Panc1 (cell line): ENCODE measurements at regions not wholly inside any gene's neighbourhood (a gene's known extent, or its start where the extent isn't known, plus 50 kb on each side); places are given as distances from the start of the nearest gene placed in this dataset.

Experiments used
- ATAC-seq: fragments of 200-7000 bp; cut with Tn5 transposase; 2 replicates; pipeline ENCODE4 v1.9.1; 2020; ENCODE audit warnings: mild to moderate bottlenecking, moderate library complexity
- BruUV-seq: library from RNA; stranded (reverse); fragments of 400-500 nt; replicated peaks from 2 replicates; lab custom pipeline; 2021; lab: Mats Ljungman, UMichigan
- CTCF ChIA-PET: fragments of 300-600 bp; sonication (Branson Sonifier 250); formaldehyde crosslinking; loops from one replicate; lab custom pipeline; 2022; ENCODE audit warnings: antibody characterized with exemption; lab: Charles Lee
- POLR2A ChIA-PET: fragments of 300-600 bp; sonication (Branson Sonifier 250); formaldehyde crosslinking; loops from one replicate; lab custom pipeline; 2022; ENCODE audit warnings: antibody characterized with exemption; lab: Charles Lee
- DNase-seq: peaks from one replicate; pipeline ENCODE4 v3.0.0-alpha.2; 2010; ENCODE audit warnings: low read depth, low spot score
- H3K27ac ChIP-seq: 2 replicates; pipeline ENCODE4 v1.5.1; 2011; ENCODE audit warnings: mild to moderate bottlenecking, low read length, inconsistent platforms
- H3K27me3 ChIP-seq: fragments of 200-500 bp; sonication (Bioruptor generic); 2 replicates; pipeline ENCODE4 v1.6.0; 2014; ENCODE audit warnings: low read length, inconsistent platforms; ENCODE audit not compliant: control insufficient read depth, insufficient read depth
- H3K36me3 ChIP-seq: fragments of 200-500 bp; sonication (Bioruptor generic); 2 replicates; pipeline ENCODE4 v1.5.1; 2014; ENCODE audit warnings: inconsistent platforms, mild to moderate bottlenecking, low read length, moderate library complexity; ENCODE audit not compliant: control insufficient read depth, insufficient read depth
- H3K4me1 ChIP-seq: 2 replicates; pipeline ENCODE4 v1.5.1; 2011; ENCODE audit warnings: inconsistent platforms, mild to moderate bottlenecking, low read length, moderate library complexity; ENCODE audit not compliant: control insufficient read depth, insufficient read depth
- H3K4me3 ChIP-seq, 2 experiments: 2 replicates each; pipeline ENCODE4 v1.5.1; 2011 to 2012; ENCODE audit warnings: low read depth in 2 of 2, low read length in 2 of 2, mild to moderate bottlenecking in 2 of 2, inconsistent platforms in 1 of 2, moderate library complexity in 1 of 2
- H3K9me3 ChIP-seq: fragments of 200-500 bp; sonication (Bioruptor generic); 2 replicates; pipeline ENCODE4 v1.5.1; 2014; ENCODE audit warnings: low read depth, mild to moderate bottlenecking, inconsistent platforms, low read length, moderate library complexity; ENCODE audit not compliant: control insufficient read depth, insufficient read depth
- CTCF ChIP-seq: fragments of 450-650 bp; IDR thresholded peaks from 2 replicates; pipeline ENCODE4 v1.5.1; 2017; ENCODE audit warnings: mild to moderate bottlenecking
- POLR2AphosphoS5 ChIP-seq: IDR thresholded peaks from 2 replicates; pipeline ENCODE4 v1.6.1; 2012; ENCODE audit warnings: mild to moderate bottlenecking, low read depth, low read length, moderate library complexity
- REST ChIP-seq, 2 experiments: IDR thresholded peaks; 2 replicates each; pipeline ENCODE4 v1.6.1; 2011 to 2012; ENCODE audit warnings: low read depth in 2 of 2, control low read depth in 1 of 2, low read length in 1 of 2, mild to moderate bottlenecking in 1 of 2, moderate library complexity in 1 of 2; ENCODE audit not compliant: insufficient read depth in 1 of 2
- SIN3A ChIP-seq: IDR thresholded peaks from 2 replicates; pipeline ENCODE4 v1.6.1; 2012; ENCODE audit warnings: low read depth, mild to moderate bottlenecking, low read length, moderate library complexity, borderline replicate concordance; ENCODE audit not compliant: insufficient read depth
- TCF7L2 ChIP-seq: IDR thresholded peaks from 2 replicates; pipeline ENCODE4 v1.6.1; 2011; ENCODE audit warnings: mild to moderate bottlenecking, low read depth, low read length, inconsistent platforms
- in situ Hi-C: cut with HindIII; loops from 2 replicates; pipeline ENCODE4 v1.10.0; 2016; ENCODE audit warnings: low sequenced_read_pairs, low pct_unique_long_range_greater_than_20kb
- intact Hi-C: fragments of 100-400 bp; cut with micrococcal nuclease; formaldehyde crosslinking; loops from one replicate; pipeline ENCODE4 v1.10.0; 2022; ENCODE audit not compliant: unreplicated experiment

GRCh38 chr7:124191713-124192112, 158.8 kb upstream of the TMEM229A start:
- Histone ChIP-seq H3K4me3 (no peak overlapping the region), H3K9me3 (no peaks in the 10 kb centered on the region), H3K36me3 (no peaks in the 10 kb centered on the region), H3K27me3 (no peaks in the 10 kb centered on the region), H3K27ac (no peak overlapping the region), H3K4me1 (no peaks in the 10 kb centered on the region)
- ATAC-seq (no peak), DNase-seq (no peak)
- TF ChIP-seq CTCF (no peak), REST (IDR thresholded peaks at IDR 0.05; ENCODE audit: insufficient read depth in 1 of 2, low read depth in 2 of 2, low read length in 1 of 2) (no peak), POLR2AphosphoS5 (no peak), TCF7L2 (no peak), SIN3A (no peak)
- BruUV-seq: no TSS peak
- intact Hi-C loops: no loop called here
- ChIA-PET POLR2A (no interaction called here), CTCF (no interaction called here)
- in situ Hi-C loops: no loop called here

GRCh38 chr7:124191030-124191429, 158.2 kb upstream of the TMEM229A start:
- H3K27me3 ChIP-seq: no peaks in the 10 kb centered on the region
- no peak for DNase-seq
- BruUV-seq: no TSS peak
- ChIA-PET POLR2A (no interaction called here), CTCF (no interaction called here)
- ATAC-seq: no peak
- TF ChIP-seq CTCF: no peak
- no peak for TF ChIP-seq POLR2AphosphoS5
- TF ChIP-seq SIN3A: no peak
- TF ChIP-seq TCF7L2: no peak
- TF ChIP-seq REST (IDR thresholded peaks at IDR 0.05; ENCODE audit: insufficient read depth in 1 of 2, low read depth in 2 of 2, low read length in 1 of 2): no peak
- no peak overlapping the region for H3K4me3 ChIP-seq
- no peaks in the 10 kb centered on the region for H3K9me3 ChIP-seq
- intact Hi-C loops: no loop called here
- H3K4me1 ChIP-seq: no peaks in the 10 kb centered on the region
- H3K27ac ChIP-seq: no peak overlapping the region
- in situ Hi-C loops: no loop called here
- no peaks in the 10 kb centered on the region for H3K36me3 ChIP-seq
